ENCODE measurements at regions not wholly inside any gene's neighbourhood (a gene's known extent, or its start where the extent isn't known, plus 50 kb on each side); places are given as distances from the start of the nearest gene placed in this dataset.

DNA sequence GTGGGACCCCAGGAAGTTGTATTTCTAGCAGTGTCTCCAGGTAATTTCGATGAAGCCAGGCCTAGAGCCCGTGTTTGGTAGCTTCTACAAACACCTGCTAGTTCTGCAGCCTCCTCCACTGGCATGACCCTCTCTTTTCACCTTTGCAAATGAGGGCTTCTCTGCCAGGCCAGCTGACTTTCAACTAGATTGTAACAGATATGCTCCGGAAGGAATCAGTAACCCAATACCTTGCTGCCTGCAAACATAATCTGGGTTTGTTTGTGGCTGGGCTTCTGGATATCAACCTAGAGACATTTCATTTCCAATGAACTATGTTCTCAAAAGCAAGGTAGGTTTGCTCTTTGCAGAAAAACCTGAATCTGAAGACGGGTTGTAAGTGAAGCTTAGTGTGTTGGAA, 354.8 kb downstream of the DMRT2 start:
- TF ChIP-seq, protein P1, sequence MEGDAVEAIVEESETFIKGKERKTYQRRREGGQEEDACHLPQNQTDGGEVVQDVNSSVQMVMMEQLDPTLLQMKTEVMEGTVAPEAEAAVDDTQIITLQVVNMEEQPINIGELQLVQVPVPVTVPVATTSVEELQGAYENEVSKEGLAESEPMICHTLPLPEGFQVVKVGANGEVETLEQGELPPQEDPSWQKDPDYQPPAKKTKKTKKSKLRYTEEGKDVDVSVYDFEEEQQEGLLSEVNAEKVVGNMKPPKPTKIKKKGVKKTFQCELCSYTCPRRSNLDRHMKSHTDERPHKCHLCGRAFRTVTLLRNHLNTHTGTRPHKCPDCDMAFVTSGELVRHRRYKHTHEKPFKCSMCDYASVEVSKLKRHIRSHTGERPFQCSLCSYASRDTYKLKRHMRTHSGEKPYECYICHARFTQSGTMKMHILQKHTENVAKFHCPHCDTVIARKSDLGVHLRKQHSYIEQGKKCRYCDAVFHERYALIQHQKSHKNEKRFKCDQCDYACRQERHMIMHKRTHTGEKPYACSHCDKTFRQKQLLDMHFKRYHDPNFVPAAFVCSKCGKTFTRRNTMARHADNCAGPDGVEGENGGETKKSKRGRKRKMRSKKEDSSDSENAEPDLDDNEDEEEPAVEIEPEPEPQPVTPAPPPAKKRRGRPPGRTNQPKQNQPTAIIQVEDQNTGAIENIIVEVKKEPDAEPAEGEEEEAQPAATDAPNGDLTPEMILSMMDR (IDR thresholded peaks at IDR 0.05): no peak
- Histone ChIP-seq H3K4me3 (no peak overlapping the region), H3K9ac (ENCODE audit: low read depth in 2 of 2, low read length in 2 of 2) (no peak overlapping the region), H3K4me1 (no peaks in the 10 kb centered on the region), H3K27me3 (no peaks in the 10 kb centered on the region), H3K36me3 (no peaks in the 10 kb centered on the region), H3K9me3 (no peaks in the 10 kb centered on the region), H3K27ac (no peak overlapping the region)
- no peak for DNase-seq
- intact Hi-C loops (cut with DNase I): no loop called here

DNA sequence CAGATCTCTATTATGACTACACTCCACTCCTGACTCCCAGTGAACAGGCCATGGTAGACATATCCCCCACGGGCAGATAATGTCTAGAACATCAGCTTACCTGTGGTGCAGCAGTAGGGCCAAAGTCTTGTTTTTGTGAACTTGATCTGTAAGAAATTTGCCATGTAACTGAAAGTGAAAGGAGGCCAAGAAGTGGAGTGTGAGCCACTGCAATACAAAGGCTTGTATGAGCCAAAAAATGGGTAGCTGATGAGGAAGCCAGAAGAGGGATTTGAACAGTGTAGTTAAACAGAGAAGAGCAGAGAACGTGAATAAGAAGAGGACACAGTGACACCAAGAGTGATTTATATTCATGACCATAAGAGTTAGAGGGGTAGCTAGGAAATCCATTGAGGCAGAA, 361.7 kb downstream of the DMRT2 start:
- TF ChIP-seq, protein P1 (IDR thresholded peaks at IDR 0.05): no peak
- no peaks in the 10 kb centered on the region for H3K4me1 ChIP-seq
- H3K9ac ChIP-seq (ENCODE audit: low read depth in 2 of 2, low read length in 2 of 2): no peak overlapping the region
- no peak for DNase-seq
- intact Hi-C loops (cut with DNase I): no loop called here
- H3K9me3 ChIP-seq: no peaks in the 10 kb centered on the region
- H3K27ac ChIP-seq: no peak overlapping the region
- H3K4me3 ChIP-seq: no peak overlapping the region
- H3K27me3 ChIP-seq: no peaks in the 10 kb centered on the region
- no peaks in the 10 kb centered on the region for H3K36me3 ChIP-seq

DNA sequence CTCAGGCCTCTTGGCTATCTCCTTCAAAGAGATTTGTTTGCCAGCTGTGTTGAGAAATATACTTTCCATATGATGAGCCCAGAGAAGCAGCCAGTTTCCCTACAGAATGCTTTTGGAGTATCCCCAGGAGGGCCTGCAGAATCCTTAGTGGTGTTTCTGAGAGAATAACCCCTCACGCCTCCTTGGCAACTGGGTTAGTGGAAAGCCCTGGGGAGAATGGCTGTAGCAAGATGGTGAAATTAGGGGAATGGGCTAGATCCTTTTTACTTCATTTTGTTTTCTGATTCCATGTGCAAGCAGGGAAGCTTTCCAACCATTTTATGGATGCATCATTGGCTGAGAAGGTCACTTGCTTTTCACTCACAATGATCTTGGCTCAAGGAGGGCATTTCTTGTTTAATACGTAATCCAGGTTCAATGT, 364.6 kb downstream of the DMRT2 start:
- Histone ChIP-seq H3K36me3 (no peaks in the 10 kb centered on the region), H3K4me1 (no peaks in the 10 kb centered on the region), H3K9ac (ENCODE audit: low read depth in 2 of 2, low read length in 2 of 2) (no peak overlapping the region), H3K9me3 (no peaks in the 10 kb centered on the region), H3K4me3 (no peak overlapping the region), H3K27me3 (no peaks in the 10 kb centered on the region), H3K27ac (no peak overlapping the region)
- intact Hi-C loops (cut with DNase I): no loop called here
- no peak for DNase-seq
- TF ChIP-seq, protein P1 (IDR thresholded peaks at IDR 0.05): no peak

DNA sequence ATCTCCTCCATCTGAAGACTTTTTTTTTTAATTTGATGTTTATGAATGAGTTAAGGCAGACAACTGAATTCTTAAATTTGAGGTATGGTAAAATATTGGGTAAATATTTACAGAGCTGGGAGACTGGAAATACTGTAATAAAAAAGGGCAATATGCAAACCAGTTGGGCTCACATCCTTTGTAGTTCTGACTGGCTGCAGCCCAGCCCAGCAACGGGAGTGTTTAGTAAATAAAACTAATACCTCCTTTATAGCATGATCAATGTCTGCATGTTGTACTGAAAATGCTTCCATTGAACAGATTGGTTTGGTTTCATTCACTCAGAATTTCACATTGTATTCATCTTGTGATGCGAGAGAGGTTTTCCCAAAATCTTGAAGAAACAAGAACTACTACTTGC, 365.0 kb downstream of the DMRT2 start:
- Histone ChIP-seq H3K9me3 (no peaks in the 10 kb centered on the region), H3K36me3 (no peaks in the 10 kb centered on the region), H3K4me3 (no peak overlapping the region), H3K27ac (no peak overlapping the region), H3K4me1 (no peaks in the 10 kb centered on the region), H3K27me3 (no peaks in the 10 kb centered on the region), H3K9ac (ENCODE audit: low read depth in 2 of 2, low read length in 2 of 2) (no peak overlapping the region)
- TF ChIP-seq, protein P1 (IDR thresholded peaks at IDR 0.05): no peak
- DNase-seq: no peak
- intact Hi-C loops (cut with DNase I): no loop called here

DNA sequence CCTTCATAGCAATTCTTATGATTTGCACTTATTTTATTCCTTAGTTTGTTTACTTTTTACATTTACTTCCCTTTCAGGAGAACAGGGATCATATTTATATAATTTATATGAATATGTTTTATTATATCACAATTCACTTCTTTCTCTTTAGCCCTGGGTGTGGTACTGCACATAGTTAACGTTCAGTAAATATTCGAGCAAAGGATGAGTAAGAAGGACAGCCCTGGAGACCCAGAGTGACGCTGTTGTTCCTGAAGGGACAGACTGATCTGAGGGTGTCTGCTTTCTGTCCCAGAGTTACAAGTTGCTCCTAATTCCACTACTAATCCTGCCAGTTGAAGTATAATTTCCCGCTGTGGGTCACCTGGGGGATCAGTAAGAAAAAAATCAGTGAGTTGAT, 366.1 kb downstream of the DMRT2 start:
- no peak for DNase-seq
- Histone ChIP-seq H3K4me1 (no peaks in the 10 kb centered on the region), H3K27me3 (no peaks in the 10 kb centered on the region), H3K9ac (ENCODE audit: low read depth in 2 of 2, low read length in 2 of 2) (no peak overlapping the region), H3K4me3 (no peak overlapping the region), H3K36me3 (no peaks in the 10 kb centered on the region), H3K27ac (no peak overlapping the region), H3K9me3 (no peaks in the 10 kb centered on the region)
- intact Hi-C loops (cut with DNase I): no loop called here
- TF ChIP-seq, protein P1 (IDR thresholded peaks at IDR 0.05): no peak

DNA sequence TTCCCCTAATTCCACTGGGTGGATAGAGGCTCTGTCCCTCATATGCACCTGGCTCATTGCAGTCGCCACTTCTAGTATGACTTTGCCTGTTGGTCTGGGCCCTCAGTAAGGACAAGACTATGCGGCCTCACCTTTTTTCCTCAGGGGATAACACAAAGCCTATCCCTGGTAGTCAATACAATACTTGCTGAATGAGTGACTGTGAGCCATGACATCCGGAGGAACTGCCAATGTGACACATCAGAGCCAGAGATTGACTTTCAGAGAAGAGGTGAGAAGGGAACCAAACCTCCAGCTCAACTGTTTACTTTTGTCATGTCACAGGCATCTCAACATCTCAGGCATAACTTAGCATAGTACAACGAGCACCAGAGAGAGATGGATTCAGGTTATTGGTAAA, 371.3 kb downstream of the DMRT2 start:
- no peaks in the 10 kb centered on the region for H3K9me3 ChIP-seq
- no peak for DNase-seq
- H3K36me3 ChIP-seq: no peaks in the 10 kb centered on the region
- H3K27me3 ChIP-seq: no peaks in the 10 kb centered on the region
- intact Hi-C loops (cut with DNase I): no loop called here
- TF ChIP-seq, protein P1 (IDR thresholded peaks at IDR 0.05): no peak
- H3K4me3 ChIP-seq: no peak overlapping the region
- H3K4me1 ChIP-seq: no peaks in the 10 kb centered on the region
- no peak overlapping the region for H3K27ac ChIP-seq
- no peak overlapping the region for H3K9ac ChIP-seq (ENCODE audit: low read depth in 2 of 2, low read length in 2 of 2)

Data from colonic mucosa (tissue), 4 donors.